Body of pancreas (tissue), 4 donors: ENCODE measurements at regions not wholly inside any gene's neighbourhood (a gene's known extent, or its start where the extent isn't known, plus 50 kb on each side); places are given as distances from the start of the nearest gene placed in this dataset.

Experiments
- POLR2A ChIP-seq, 3 donors: fragments of 450-650 bp; IDR thresholded peaks; one replicate each; pipeline ENCODE4 v1.6.1; 2016; ENCODE audit warnings: antibody characterized with exemption in 3 of 3, mild to moderate bottlenecking in 2 of 3
- TF ChIP-seq, protein P1 (sequence below), 7 experiments: fragments of 450-650 bp in 4 of 7; fragments of 200-600 bp in 3 of 7; sonication (generic) in 3 of 7; IDR thresholded peaks; one replicate each; pipeline ENCODE4 v1.5.1; 2016 to 2019; ENCODE audit warnings: antibody characterized with exemption in 7 of 7

- TF ChIP-seq, protein P1, sequence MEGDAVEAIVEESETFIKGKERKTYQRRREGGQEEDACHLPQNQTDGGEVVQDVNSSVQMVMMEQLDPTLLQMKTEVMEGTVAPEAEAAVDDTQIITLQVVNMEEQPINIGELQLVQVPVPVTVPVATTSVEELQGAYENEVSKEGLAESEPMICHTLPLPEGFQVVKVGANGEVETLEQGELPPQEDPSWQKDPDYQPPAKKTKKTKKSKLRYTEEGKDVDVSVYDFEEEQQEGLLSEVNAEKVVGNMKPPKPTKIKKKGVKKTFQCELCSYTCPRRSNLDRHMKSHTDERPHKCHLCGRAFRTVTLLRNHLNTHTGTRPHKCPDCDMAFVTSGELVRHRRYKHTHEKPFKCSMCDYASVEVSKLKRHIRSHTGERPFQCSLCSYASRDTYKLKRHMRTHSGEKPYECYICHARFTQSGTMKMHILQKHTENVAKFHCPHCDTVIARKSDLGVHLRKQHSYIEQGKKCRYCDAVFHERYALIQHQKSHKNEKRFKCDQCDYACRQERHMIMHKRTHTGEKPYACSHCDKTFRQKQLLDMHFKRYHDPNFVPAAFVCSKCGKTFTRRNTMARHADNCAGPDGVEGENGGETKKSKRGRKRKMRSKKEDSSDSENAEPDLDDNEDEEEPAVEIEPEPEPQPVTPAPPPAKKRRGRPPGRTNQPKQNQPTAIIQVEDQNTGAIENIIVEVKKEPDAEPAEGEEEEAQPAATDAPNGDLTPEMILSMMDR (IDR thresholded peaks at IDR 0.05): no peak
- TF ChIP-seq POLR2A (IDR thresholded peaks at IDR 0.05): no peak
Measured at GRCh38 chr20:11376420-11376819, 541.3 kb upstream of the BTBD3 start.
